HG03521 (cell line): ENCODE measurements at regions not wholly inside any gene's neighbourhood (a gene's known extent, or its start where the extent isn't known, plus 50 kb on each side); places are given as distances from the start of the nearest gene placed in this dataset.

Source experiments
- ATAC-seq: cut with Tn5 transposase; IDR thresholded peaks from one replicate; pipeline ENCODE4 v1.9.1; 2021; ENCODE audit warnings: mild to moderate bottlenecking, moderate library complexity; ENCODE audit not compliant: unreplicated experiment

DNA sequence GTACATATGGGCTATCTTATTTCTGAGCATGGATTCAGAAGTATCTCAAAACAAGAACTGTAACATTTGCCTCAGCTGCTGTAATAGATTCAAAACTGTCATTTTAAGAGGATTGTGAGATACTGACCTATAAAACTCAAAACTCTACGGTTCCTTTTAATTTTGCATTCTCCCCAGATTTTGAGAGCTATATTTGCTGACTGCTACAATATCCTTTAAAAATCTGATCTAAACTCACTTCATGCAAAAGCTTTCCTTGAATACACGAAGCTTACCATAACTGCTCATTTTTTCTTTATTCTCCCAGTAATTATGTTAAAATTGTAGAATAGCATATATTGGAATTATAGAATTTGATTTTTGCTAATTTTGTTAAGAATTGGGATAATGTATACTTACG, 158.7 kb upstream of the ROBO1 start:
- ATAC-seq = no peak

DNA sequence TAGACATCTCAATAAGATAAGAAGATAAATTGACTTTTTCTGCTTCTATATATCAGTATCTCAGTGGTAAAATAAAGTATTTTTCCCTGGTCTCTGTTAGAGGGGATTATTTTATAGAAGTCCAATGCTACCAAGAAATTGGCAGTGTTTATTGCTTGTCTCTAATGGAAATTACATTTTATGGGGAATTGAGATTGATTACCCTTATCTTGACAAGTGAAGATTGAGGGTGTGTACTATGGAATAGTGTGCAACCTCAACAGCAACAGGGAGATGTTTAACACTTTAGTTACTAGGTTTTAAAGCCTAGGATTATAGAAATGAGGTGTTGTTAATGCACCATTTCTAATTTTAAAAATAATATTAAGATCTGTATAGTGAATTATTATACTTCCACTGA, 154.8 kb upstream of the ROBO1 start:
- ATAC-seq = no peak

DNA sequence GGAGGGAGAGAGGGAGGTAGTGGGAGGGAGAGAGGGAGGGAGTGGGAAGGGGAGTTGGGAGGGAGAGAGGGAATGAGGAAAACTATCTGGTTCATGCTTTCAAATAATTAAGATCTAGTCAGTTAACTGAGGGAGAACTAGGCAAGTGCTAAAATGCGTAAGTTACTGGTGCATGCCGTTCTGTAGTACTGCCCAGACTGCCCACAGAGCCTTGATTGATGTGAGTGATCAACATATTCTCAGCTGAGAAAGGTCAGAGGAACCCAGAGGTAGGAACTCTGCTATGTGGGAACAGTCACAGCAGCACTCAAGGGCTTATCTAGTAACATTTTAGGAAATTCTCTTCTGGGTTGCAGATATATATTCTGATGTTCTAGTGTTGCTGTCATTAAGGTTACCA, 149.8 kb upstream of the ROBO1 start:
- ATAC-seq = no peak

DNA sequence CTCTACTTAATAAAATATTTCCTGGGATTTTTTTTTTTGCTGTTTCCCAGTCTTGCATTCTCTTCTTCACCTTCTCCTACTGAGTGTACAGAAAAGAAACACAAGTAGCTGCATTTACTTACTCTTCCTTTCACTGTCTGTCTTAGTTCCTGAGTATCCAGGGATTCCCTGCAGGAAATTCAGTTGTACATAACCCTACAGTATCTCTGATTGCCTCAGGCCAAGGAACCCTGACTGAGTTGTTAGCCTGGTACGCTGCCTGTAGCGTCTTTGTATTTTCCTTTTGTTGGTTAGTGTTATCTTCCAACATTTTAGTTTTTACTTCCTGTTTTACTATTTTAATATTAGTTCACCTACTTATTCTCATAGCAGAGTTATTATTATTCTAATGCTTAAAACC, 142.5 kb upstream of the ROBO1 start:
- ATAC-seq = no peak

DNA sequence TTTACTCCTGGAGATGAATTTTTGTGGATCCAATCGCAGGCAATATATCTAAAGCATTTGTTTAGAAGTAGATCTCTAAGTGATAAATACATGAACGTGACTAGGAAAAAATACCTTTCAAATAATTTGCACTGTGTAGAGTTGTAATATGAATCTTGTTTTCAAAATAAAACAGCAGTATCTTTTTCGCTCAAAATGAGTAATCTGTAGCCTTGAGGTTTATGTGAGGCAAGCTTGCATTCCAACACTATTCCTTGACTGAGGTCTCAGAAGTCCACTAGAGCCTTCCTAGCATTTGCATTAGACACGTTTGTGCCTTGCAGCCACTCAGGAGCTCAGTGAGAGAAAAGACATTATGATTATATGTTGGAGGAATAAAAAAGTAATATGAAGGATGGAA, 138.3 kb upstream of the ROBO1 start:
- no peak for ATAC-seq

DNA sequence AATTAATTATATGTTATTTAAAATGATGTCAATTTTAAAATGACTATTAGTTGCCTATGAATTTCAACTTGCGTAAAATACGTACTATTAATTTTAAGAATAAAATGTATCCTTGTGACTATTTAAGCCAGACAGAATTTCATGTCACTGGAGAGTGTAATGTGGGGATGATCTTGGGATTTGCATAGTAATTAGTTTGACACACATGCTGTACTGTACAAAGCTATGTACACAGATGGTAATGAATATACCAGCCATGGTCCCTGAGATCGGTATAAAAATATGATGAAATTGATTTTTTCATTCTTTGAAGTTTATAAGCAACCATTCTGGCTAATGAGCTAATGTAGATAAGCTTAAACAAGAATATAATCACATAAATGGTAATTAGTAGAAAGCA, 134.4 kb upstream of the ROBO1 start:
- ATAC-seq = no peak

DNA sequence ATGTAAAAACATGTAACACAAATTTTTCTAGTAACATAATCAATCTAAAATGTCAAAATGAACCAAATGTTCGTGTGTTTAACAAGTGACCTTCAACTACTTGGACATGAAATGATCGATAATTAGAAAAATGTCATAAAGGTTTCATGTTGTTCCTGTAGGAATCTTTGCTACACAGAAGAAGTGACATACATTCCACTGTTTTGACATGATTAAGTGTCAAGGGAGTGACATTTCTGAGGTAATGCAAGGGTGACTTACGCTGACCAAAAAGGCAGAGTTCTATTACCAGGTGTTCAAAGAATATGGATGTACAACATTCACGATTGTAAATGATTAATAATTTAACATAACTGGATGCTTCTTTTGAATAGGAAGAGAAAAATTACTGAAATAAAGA, 131.1 kb upstream of the ROBO1 start:
- ATAC-seq = no peak

DNA sequence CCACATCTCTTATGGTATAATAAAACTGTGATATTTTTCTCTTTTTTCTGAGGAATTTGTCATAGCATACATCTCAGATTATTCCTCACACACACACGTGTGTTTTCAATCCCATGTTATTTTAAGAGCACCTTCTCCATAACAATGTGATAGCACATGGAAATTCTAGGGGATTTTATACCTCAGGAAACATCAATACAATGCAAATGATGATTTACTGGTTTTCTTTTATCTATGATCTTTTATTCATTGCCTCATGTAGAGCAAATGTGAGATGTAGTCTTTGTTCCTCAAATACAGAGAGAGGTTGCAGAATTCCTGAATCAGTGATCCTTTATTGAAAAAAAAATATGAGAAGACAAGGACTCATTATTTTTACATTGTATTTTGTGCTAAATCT, 128.3 kb upstream of the ROBO1 start:
- no peak for ATAC-seq

DNA sequence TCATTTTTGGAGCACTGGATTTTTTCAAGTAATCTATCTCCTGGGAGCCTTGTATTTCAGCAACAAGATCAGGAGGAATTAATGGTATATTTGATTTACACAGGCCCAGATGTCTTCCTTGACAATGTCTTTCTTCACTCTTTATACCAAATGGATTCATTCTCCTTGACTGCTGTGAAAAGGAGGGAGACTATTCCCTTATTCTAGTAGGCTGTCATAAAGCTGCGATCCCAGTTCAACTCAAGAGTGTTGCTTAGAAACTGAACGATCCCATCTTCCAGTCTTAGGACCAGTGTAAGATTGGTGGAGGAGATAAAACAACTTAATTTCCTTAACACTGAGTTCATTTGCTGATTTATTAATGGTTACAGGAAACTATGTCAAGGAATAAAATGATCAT, 119.4 kb upstream of the ROBO1 start:
- no peak for ATAC-seq

DNA sequence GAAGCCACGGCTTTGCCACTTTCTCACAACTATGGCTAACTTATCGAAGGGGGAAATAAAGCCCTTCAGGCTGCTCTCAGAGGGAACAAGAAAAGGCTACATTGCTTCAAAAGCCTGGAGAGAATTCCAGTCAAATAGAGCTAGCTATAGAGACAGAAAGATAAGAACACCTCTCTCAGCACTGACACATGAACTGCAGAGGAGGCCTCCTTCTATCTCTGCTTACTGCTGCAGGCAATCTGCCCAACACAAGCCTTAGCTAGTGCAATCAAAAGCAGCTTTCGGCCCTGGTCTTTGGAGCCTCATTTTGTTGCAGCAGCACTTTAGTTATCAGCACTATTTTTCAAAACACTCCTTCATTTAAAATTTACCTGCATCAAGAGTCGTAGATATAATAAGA, 118.4 kb upstream of the ROBO1 start:
- no peak for ATAC-seq

DNA sequence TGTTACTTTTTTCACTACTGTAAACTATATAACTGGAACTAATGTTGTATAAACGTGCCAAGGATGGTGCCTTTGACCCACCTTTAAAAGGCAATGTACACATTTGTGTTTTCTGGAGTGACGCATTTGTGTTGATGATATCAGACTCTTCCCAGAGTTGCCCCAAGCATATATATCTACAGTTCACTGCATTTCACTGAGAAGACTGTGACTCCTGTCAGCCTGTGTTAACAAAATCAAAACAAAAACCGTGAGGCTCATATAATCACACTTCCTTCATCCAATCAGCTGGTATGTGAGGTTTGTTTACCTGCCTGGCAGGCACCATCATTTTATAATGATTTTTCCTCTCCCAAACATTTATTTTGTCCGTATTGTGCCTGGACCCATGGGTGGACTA, 117.6 kb upstream of the ROBO1 start:
- no peak for ATAC-seq

DNA sequence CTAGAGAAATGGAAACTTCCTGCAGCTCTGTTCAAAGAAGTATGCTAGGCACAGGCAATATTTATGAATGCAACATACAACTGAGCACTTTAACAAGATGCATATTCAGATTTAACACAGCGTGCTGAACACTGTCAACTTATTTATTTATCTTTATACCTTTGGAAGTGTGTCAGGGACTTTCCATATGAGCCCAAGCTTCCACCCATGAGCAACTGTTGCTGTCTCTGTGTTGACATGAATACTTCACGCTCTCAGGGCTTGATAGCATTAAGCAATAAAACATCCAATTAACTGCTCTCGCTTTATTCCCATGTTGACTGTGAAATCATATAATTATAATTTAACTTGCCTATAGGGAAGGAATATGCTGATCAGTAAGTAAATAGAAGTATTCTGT, 116.6 kb upstream of the ROBO1 start:
- ATAC-seq = no peak

DNA sequence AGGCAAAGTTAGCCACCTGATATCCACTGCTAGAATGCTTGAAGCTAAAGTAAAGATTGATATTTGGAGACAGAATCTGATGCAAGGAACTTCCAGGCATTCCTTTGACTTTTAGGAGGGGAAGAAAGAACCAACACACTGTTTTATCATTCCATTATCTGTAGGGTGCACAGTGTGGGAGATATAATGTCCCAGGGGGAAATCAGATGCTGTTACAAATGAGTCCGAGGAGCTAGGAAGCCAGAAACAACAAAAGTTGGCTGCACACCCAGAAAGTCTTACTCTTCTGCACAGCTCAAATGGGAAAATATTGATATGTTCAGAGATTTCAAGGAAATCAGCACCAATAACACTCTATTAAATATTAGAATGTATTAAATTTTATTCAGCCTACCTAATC, 113.6 kb upstream of the ROBO1 start:
- ATAC-seq = no peak

DNA sequence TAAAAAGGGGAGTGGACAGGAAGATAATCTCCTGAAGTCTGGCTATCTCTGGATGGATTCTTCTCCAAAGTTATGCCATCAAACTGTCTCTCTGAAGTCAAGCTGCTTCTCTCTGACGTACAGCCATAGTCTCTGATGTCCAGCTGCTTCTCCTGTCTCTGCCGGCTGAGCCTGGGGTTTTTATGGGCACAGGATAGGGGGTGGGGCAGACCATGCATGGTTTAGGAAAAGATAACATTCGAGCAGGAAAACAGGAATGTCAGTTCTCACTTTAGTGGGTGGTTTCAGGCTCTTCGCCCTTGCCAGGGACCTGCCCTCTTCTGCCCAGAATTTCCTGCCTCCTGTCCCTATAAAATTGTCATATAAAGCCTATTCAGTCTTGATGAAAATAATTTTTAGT, 110.9 kb upstream of the ROBO1 start:
- ATAC-seq = no peak

DNA sequence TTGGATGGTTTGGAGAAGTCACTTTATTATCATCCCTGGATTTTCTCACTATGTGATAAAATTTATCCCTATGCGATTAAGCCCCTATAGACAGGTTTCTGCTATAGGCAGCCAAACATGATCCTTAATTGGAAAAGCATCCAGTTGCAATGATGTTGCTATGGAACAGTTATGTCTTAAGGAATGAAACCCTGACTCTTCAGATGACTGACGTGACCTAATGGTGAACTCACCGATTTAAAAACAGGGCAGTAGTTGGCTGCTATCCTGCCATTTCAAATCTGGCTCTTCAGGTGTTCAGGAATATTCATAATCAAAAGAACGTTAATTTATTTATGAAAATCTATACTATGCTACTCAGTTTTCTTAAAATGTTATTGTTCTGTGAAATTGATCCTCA, 106.8 kb upstream of the ROBO1 start:
- no peak for ATAC-seq

DNA sequence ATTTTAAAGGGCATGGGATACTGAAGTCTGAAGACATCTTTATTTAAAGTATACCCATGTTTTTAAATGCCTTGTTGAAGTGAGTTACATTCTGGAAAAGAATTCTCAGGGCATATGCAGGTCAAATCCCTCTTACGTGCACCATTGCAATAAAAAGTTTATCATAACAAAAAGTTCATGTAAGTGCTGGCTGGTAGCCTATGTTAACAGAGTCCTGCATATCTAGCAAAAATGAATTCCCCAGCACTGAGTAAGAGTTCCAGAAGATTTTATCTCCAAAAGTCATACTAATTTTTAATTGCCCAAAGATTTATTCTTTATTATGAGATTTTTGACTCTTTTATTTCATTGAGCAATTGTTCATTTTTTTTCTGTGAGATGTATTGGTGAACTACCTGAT, 104.7 kb upstream of the ROBO1 start:
- ATAC-seq = no peak

DNA sequence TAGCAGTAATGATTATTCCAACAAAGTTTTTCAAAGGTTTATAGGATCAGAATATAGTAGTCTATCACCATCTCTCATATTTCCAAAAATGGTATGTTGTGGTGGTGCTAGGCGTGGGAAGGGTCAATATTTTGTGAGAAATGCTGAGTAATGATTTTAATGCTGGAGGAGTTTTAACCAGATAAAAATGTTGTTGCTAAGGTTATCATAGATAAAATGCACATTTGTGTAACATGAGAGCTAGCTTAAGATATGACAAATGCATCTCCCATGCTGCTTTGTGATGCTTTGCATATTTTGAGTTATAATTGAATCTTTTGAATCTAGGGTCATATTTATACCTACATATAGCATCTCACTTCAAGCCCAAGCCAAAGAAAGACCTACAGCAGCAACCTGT, 103.9 kb upstream of the ROBO1 start:
- ATAC-seq = no peak

DNA sequence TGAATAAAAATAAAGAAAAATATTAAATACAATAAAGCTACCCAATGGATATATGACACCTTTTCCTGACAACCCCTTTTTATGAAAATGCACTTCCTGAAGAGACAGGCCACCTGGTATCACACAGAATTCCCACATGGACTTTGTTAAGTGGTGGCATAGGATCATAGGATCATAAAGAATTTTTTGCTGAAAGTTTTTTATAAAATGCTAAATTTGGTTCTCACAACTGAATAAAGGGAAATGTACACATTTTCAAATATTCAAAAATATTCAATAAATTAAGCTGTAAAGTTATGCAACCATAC, 102.5 kb upstream of the ROBO1 start:
- ATAC-seq = no peak

DNA sequence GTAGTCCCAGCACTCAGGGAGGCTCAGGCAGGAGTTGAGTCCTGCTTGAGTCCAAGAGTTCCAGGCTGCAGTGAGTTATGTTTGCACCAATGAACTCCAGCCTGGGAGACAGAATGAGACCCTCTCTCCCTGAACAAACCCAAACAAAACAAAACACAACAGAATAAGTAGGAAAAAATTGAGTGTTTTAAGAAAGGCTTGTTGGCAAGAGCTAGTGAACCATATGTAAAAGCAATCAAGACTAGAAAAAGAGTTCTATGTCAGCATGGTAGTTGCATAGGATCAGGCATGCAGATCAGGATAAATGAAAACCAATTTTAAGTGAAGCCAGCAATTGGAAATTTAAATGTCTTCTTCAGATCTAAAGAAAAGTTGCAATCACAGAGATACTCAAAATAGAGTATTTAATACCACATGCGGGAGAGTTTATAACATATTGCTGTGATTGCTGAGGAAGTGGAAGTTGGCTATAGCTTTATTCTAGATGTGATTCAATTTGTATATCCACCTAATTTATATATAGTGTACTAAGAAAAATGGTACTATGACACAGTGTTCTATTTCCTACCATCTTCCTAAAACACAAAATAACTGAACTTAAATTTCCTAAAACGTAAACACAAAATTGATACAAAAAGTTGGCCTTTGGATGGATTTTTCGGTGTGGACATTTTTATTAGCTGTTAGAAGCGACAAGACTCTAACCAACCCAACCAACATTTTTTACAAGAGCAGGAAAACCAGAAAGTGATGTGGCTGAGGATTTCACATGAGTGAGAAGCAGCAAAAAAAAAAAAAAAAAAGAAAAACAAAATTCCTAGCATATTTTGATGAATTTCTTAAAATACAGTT, 101.9 kb upstream of the ROBO1 start:
- no peak for ATAC-seq

DNA sequence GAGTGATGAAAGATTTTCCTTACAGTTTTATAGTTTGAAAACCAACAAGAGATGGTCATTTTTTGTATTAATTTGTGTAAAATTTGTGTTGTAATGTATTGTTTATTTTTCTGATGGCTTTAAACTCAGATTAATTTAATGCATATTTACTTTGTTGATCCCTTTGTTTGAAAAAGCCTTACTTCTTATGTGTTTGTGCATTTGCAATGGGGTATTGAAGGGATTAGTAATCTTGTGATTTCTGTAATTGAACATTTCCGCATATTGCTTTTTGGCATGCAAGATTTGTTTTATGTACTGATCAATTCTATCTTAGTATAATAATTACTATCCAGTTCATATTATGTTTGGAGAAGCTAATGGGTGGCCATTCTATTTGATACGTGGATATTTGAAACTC, 98.4 kb upstream of the ROBO1 start:
- ATAC-seq = no peak

DNA sequence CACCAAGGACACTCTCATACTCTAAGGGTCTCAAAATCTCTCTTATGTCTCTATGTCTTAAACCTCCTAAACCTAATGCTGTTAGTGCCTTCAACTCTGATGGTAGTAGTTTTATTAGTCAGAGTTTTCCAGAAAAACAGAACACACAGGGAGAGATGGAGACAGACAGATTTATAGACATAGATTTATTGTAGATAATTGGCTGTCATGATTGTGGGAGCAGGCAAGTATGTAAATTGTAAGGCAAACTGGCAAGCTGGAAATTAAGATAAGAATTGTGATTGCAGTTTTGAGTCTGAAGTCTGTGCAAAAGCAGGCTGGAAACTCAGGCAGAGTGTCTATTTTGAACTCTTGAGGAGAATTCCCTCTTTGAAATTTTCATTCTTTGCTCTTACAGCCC, 96.3 kb upstream of the ROBO1 start:
- ATAC-seq = no peak

DNA sequence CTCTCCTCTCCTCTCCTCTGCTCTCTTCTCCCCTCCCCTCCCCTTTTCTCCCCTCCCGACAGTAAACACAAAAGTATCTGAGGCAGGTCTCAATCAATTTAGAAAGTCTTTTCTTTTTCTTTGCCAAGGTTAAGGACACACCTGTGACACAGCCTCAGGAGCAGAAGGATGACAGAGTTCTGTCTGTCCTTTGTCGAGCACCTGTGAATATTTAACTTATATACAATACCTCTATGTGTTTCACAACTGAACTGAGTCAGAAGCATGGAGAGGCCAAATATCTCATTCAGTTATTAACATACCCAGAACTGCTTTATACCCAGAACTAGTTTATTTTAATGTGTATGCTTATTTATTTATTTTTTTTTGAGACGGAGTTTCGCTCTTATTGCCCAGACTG, 81.1 kb upstream of the ROBO1 start:
- no peak for ATAC-seq

DNA sequence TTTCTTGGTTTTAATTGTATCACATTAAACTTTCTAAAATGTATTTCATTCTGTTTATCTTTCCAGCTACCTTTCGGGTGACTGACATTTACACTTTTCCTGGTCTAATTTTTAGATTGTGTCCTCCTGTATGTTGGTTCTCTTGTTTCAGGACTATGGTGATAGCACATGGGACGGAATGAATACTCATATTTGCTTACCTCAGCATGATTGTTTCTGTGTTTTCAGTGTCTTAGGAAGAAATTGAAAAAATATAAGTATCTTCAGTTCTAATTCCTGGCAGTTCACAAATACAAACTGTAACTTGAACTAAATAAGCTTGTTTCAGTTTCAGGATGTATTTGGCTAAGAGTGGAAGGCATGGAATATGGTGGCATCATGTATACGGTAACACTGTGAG, 80.1 kb upstream of the ROBO1 start:
- ATAC-seq = no peak
